Peyer's patch (tissue), 4 donors: ENCODE measurements at regions not wholly inside any gene's neighbourhood (a gene's known extent, or its start where the extent isn't known, plus 50 kb on each side); places are given as distances from the start of the nearest gene placed in this dataset.
"Not testable (repeated sequence)": the region's sequence is repeated elsewhere in the genome, so short reads cannot be mapped to it uniquely, and the experiment has no call there.

Experiments
- DNase-seq, 3 donors: peaks; one replicate each; pipeline ENCODE4 v3.0.0-alpha.2; 2017 to 2019
- H3K27ac ChIP-seq, 4 donors: fragments of 200-600 bp; sonication (generic); one replicate each; pipeline ENCODE4 v1.5.1; 2016 to 2019
- H3K27me3 ChIP-seq, 2 donors: fragments of 200-600 bp; sonication (generic); one replicate each; pipeline ENCODE4 v1.5.1; 2019
- H3K36me3 ChIP-seq, 3 donors: fragments of 200-600 bp; sonication (generic); one replicate each; pipeline ENCODE4 v1.5.1; 2016 to 2019
- H3K4me1 ChIP-seq, 4 donors: fragments of 200-600 bp; sonication (generic); one replicate each; pipeline ENCODE4 v1.5.1; 2016 to 2019
- H3K4me3 ChIP-seq, 4 donors: fragments of 200-600 bp; sonication (generic); 1 replicate in 3 of 4; 2 replicates in 1 of 4; pipeline ENCODE4 v1.5.1; 2016 to 2019; ENCODE audit warnings: mild to moderate bottlenecking in 1 of 4
- H3K9me3 ChIP-seq, 4 donors: fragments of 200-600 bp; sonication (generic); one replicate each; pipeline ENCODE4 v1.5.1; 2016 to 2019; ENCODE audit warnings: mild to moderate bottlenecking in 1 of 4
- POLR2A ChIP-seq, 2 donors: fragments of 450-650 bp; IDR thresholded peaks; one replicate each; pipeline ENCODE4 v1.5.1; 2017; ENCODE audit warnings: antibody characterized with exemption in 2 of 2, mild to moderate bottlenecking in 2 of 2, moderate library complexity in 2 of 2
- TF ChIP-seq, protein P1 (sequence below), 6 experiments: fragments of 450-650 bp in 4 of 6; fragments of 200-600 bp in 2 of 6; sonication (generic) in 1 of 6; IDR thresholded peaks; one replicate each; pipeline ENCODE4 v1.5.1; 2017 to 2019; ENCODE audit warnings: antibody characterized with exemption in 6 of 6, mild to moderate bottlenecking in 3 of 6, moderate library complexity in 1 of 6

- Histone ChIP-seq H3K4me1 (no peaks in the 10 kb centered on the region), H3K4me3 (no peak overlapping the region), H3K27ac (no peak overlapping the region), H3K36me3 (no peaks in the 10 kb centered on the region), H3K9me3 (peaks cover 0 to 5% (median 0%) of the 10 kb centered on the region in 4 donors), H3K27me3 (no peaks in the 10 kb centered on the region)
- DNase-seq = no peak
- TF ChIP-seq, protein P1, sequence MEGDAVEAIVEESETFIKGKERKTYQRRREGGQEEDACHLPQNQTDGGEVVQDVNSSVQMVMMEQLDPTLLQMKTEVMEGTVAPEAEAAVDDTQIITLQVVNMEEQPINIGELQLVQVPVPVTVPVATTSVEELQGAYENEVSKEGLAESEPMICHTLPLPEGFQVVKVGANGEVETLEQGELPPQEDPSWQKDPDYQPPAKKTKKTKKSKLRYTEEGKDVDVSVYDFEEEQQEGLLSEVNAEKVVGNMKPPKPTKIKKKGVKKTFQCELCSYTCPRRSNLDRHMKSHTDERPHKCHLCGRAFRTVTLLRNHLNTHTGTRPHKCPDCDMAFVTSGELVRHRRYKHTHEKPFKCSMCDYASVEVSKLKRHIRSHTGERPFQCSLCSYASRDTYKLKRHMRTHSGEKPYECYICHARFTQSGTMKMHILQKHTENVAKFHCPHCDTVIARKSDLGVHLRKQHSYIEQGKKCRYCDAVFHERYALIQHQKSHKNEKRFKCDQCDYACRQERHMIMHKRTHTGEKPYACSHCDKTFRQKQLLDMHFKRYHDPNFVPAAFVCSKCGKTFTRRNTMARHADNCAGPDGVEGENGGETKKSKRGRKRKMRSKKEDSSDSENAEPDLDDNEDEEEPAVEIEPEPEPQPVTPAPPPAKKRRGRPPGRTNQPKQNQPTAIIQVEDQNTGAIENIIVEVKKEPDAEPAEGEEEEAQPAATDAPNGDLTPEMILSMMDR (IDR thresholded peaks at IDR 0.05) = no peak
- no peak for TF ChIP-seq POLR2A (IDR thresholded peaks at IDR 0.05)
Measured at GRCh38 chr5:97570242-97570641, 387.2 kb upstream of the RIOK2 start.

DNA sequence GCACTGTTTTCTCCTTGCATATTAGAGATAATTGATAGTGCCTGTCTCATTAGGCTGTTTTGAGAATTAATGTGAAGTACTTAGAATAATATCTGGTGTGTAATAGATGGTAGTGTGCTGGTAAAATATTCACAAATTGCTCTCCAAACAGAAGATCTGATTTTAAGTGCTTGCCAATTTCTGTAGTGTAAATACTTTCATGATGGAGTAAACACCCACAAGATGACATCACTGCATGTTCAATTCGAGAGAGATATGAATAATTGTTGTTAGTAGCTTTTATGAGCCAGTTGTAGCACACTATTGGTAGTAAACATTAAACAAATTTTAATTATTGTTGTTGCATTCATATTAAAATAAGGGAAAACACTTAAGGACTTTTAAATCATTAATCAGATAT, 392.3 kb upstream of the RIOK2 start:
- Histone ChIP-seq H3K9me3 (no peaks in the 10 kb centered on the region), H3K4me3 (no peak overlapping the region), H3K27ac (no peak overlapping the region), H3K27me3 (no peaks in the 10 kb centered on the region), H3K36me3 (no peaks in the 10 kb centered on the region), H3K4me1 (no peaks in the 10 kb centered on the region)
- no peak for DNase-seq
- TF ChIP-seq POLR2A (IDR thresholded peaks at IDR 0.05) = no peak
- TF ChIP-seq, protein P1 (IDR thresholded peaks at IDR 0.05) = no peak

DNA sequence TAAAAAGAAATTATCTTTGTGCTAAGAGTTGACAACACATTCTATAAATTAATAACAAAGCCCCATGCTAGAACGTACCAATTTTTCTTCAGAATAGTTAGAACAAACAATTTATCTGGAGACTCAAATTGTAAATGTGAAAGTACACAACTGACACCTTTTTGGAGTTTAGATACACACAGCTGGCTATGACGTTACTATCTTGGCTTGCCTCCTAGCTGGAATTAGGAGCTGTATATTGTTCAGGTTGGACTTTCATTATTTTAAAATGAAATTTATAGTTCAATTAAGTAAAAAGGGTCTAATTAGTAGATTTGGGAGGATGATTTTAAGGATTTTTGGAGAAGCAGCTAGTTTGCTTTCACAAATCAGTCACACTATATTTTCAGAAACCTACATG, 393.9 kb upstream of the RIOK2 start:
- Histone ChIP-seq H3K4me3 (no peak overlapping the region), H3K27ac (no peak overlapping the region), H3K4me1 (no peaks in the 10 kb centered on the region), H3K27me3 (no peaks in the 10 kb centered on the region), H3K9me3 (no peaks in the 10 kb centered on the region), H3K36me3 (no peaks in the 10 kb centered on the region)
- no peak for DNase-seq
- no peak for TF ChIP-seq POLR2A (IDR thresholded peaks at IDR 0.05)
- TF ChIP-seq, protein P1 (IDR thresholded peaks at IDR 0.05) = no peak

- H3K27ac ChIP-seq, H3K9me3 ChIP-seq, H3K4me3 ChIP-seq, H3K27me3 ChIP-seq, H3K4me1 ChIP-seq, H3K36me3 ChIP-seq, DNase-seq: not testable (repeated sequence)
Measured at GRCh38 chr5:97579977-97580376, 396.9 kb upstream of the RIOK2 start.

DNA sequence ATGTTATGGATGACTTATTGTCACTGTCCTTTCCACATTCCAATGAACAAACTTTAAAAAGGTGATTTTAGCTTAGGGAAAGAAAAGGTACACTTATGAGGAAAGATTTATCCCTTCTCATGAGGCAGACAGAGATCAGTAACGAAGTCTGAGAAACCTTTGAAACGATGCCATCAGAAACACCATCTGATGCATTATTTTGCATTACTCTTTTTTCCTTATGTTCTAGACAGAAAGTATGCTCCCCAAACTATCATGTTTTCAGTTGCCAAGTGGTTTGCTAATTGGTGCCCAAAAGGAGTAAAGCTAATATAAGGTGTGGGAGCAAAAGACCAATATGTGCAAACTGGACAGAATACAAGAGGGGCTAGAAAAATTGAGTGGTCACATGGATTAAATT, 397.7 kb upstream of the RIOK2 start:
- no peak overlapping the region for H3K4me3 ChIP-seq
- no peak overlapping the region for H3K27ac ChIP-seq
- H3K36me3 ChIP-seq = no peaks in the 10 kb centered on the region
- H3K27me3 ChIP-seq = no peaks in the 10 kb centered on the region
- DNase-seq = no peak
- no peak for TF ChIP-seq POLR2A (IDR thresholded peaks at IDR 0.05)
- TF ChIP-seq, protein P1 (IDR thresholded peaks at IDR 0.05) = no peak
- H3K9me3 ChIP-seq = no peaks in the 10 kb centered on the region
- H3K4me1 ChIP-seq = no peaks in the 10 kb centered on the region

GRCh38 chr5:97591781-97592180, 408.7 kb upstream of the RIOK2 start:
- no peak overlapping the region for H3K27ac ChIP-seq
- no peaks in the 10 kb centered on the region for H3K4me1 ChIP-seq

More at GRCh38 chr5:97591781-97592180, 408.7 kb upstream of the RIOK2 start:
- TF ChIP-seq, protein P1 (IDR thresholded peaks at IDR 0.05) = no peak
- no peak for TF ChIP-seq POLR2A (IDR thresholded peaks at IDR 0.05)
- no peak for DNase-seq
- Histone ChIP-seq H3K4me3 (no peak overlapping the region), H3K27me3 (no peaks in the 10 kb centered on the region), H3K36me3 (no peaks in the 10 kb centered on the region), H3K9me3 (no peaks in the 10 kb centered on the region)
